Psoas muscle (tissue), 7 donors: ENCODE measurements at regions not wholly inside any gene's neighbourhood (a gene's known extent, or its start where the extent isn't known, plus 50 kb on each side); places are given as distances from the start of the nearest gene placed in this dataset.

Source experiments
- ATAC-seq, 4 donors: fragments of 200-7000 bp; cut with Tn5 transposase; one replicate each; pipeline ENCODE4 v1.9.1; 2020; ENCODE audit warnings: moderate library complexity in 3 of 4, mild to moderate bottlenecking in 2 of 4
- DNase-seq, 2 donors: peaks; one replicate each; pipeline ENCODE4 v3.0.0-alpha.2; 2020
- H3K27ac ChIP-seq: fragments of 200-600 bp; one replicate; pipeline ENCODE4 v1.8.0; 2022
- H3K27me3 ChIP-seq, 3 donors: fragments of 200-600 bp in 1 of 3; one replicate each; pipeline versions ENCODE4 v1.6.1 to v1.8.0; 2013 to 2022; ENCODE audit warnings: low read length in 2 of 3, mild to moderate bottlenecking in 2 of 3, moderate library complexity in 1 of 3; ENCODE audit not compliant: insufficient read depth in 3 of 3
- H3K36me3 ChIP-seq, 2 donors: fragments of 200-600 bp in 1 of 2; one replicate each; pipeline versions ENCODE4 v1.6.1 to v1.8.0; 2013 to 2022; ENCODE audit warnings: low read depth in 1 of 2, mild to moderate bottlenecking in 1 of 2, moderate library complexity in 1 of 2; ENCODE audit not compliant: insufficient read depth in 1 of 2
- H3K4me1 ChIP-seq: fragments of 200-600 bp; one replicate; pipeline ENCODE4 v1.8.0; 2022
- H3K4me3 ChIP-seq: fragments of 200-600 bp; one replicate; pipeline ENCODE4 v1.8.0; 2022; ENCODE audit warnings: mild to moderate bottlenecking
- H3K9me3 ChIP-seq: fragments of 200-600 bp; one replicate; pipeline ENCODE4 v1.8.0; 2022
- CTCF ChIP-seq: fragments of 200-600 bp; IDR thresholded peaks from one replicate; pipeline ENCODE4 v1.8.0; 2022; ENCODE audit warnings: antibody characterized with exemption
- WGBS, 3 donors: extraction: QIAGEN DNeasy Blood & Tissue Kit; methylation state at CpG; one replicate each; pipeline versions ENCODE4 v1.1.6 to v1.1.7; 2013; 5-methylcytosine and 5-hydroxymethylcytosine counted together
- intact Hi-C, 2 donors: fragments of 100-400 bp; cut with DNase I; formaldehyde crosslinking; loops; one replicate each; pipeline versions ENCODE4 v1.11.0 to v1.14.2; 2022
- donor health status: healthy with polysubstance abuse.
- donor health status: DM: no; HTN: no; CAD: no; lungs with moderate emphysema.
- donor health status: Bipolar disorder and iron deficiency.
- donor health status: healthy.
- donor health status: DM: yes; HTN: yes; CAD: no.
- donor health status: DM: no; HTN: no; CAD: no.
- donor health status: DM: yes; HTN: yes; CAD: no.

GRCh38 chr2:219783359-219783975 is 156.0 kb downstream of the SLC4A3 start:
- no peak for TF ChIP-seq CTCF
- no peak for ATAC-seq
- DNase-seq: no peak

GRCh38 chr2:219784178-219784577 is 156.7 kb downstream of the SLC4A3 start:
- DNase-seq (no peak), ATAC-seq (no peak)
- H3K4me3 ChIP-seq: no peak overlapping the region
- H3K27me3 ChIP-seq: no peaks in the 10 kb centered on the region
- TF ChIP-seq CTCF: no peak
- 66 to 73% (median 71%) methylated on average over 6 of the region's 6 CpGs for WGBS, 3 donors
- H3K9me3 ChIP-seq: no peaks in the 10 kb centered on the region
- intact Hi-C loops: no loop called here
- no peaks in the 10 kb centered on the region for H3K4me1 ChIP-seq
- no peaks in the 10 kb centered on the region for H3K36me3 ChIP-seq
- no peak overlapping the region for H3K27ac ChIP-seq

More at GRCh38 chr2:219783359-219783975, 156.0 kb downstream of the SLC4A3 start:
- Histone ChIP-seq H3K9me3 (no peaks in the 10 kb centered on the region), H3K4me3 (no peak overlapping the region), H3K27me3 (no peaks in the 10 kb centered on the region), H3K4me1 (no peaks in the 10 kb centered on the region), H3K27ac (no peak overlapping the region), H3K36me3 (no peaks in the 10 kb centered on the region)
- intact Hi-C loops: no loop called here
- 79 to 87% (median 86%) methylated on average over 4 of the region's 4 CpGs for WGBS, 3 donors

- ATAC-seq (no peak), DNase-seq (no peak)
- Histone ChIP-seq H3K27me3 (no peaks in the 10 kb centered on the region), H3K4me1 (no peaks in the 10 kb centered on the region), H3K4me3 (no peak overlapping the region), H3K27ac (no peak overlapping the region), H3K36me3 (no peaks in the 10 kb centered on the region), H3K9me3 (no peaks in the 10 kb centered on the region)
- no peak for TF ChIP-seq CTCF
- intact Hi-C loops: no loop called here
These were observed 162.0 kb downstream of the SLC4A3 start for GRCh38 chr2:219789476-219789875.

GRCh38 chr2:219792446-219792845 is 165.0 kb downstream of the SLC4A3 start:
- TF ChIP-seq CTCF: no peak
- no peak for DNase-seq
- 89 to 94% (median 91%) methylated on average over 4 of the region's 4 CpGs for WGBS, 3 donors
- Histone ChIP-seq H3K36me3 (no peaks in the 10 kb centered on the region), H3K27me3 (no peaks in the 10 kb centered on the region), H3K27ac (no peak overlapping the region), H3K4me3 (no peak overlapping the region), H3K4me1 (no peaks in the 10 kb centered on the region), H3K9me3 (no peaks in the 10 kb centered on the region)
- no peak for ATAC-seq
- intact Hi-C loops: no loop called here

- DNase-seq: no peak
- Histone ChIP-seq H3K9me3 (no peaks in the 10 kb centered on the region), H3K4me3 (no peak overlapping the region), H3K36me3 (no peaks in the 10 kb centered on the region), H3K4me1 (no peaks in the 10 kb centered on the region), H3K27me3 (no peaks in the 10 kb centered on the region), H3K27ac (no peak overlapping the region)
- ATAC-seq: no peak
- TF ChIP-seq CTCF: no peak
- intact Hi-C loops: no loop called here
- 72 to 79% (median 73%) methylated on average over 2 of the region's 2 CpGs for WGBS, 3 donors
These were observed 171.0 kb downstream of the SLC4A3 start for GRCh38 chr2:219798430-219798829.
